ENCODE measurements at regions not wholly inside any gene's neighbourhood (a gene's known extent, or its start where the extent isn't known, plus 50 kb on each side); places are given as distances from the start of the nearest gene placed in this dataset.
"Not testable (repeated sequence)": the region's sequence is repeated elsewhere in the genome, so short reads cannot be mapped to it uniquely, and the experiment has no call there.

- no peak for DNase-seq
Measured at GRCh38 chr10:6863381-6863780, 283.3 kb upstream of the PRKCQ start.

DNA sequence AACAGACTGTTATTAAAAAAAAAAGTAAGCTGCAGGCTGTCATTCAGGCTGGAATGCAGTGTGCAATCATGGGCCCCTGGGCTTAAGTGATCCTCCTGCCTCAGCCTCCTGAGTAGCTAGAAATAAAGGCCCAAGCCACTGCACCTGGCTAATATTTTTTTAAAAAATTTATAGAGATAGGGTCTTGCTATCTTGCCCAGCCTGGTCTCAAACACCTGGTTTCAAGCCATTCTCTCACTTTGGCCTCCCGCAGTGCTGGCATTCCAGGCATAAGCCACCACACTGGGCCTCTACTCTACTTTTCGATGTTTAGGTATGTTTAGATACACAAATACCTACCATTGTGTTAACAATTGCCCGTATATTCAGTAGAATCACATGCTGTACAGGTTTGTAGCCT, 270.4 kb upstream of the PRKCQ start:
- DNase-seq, result no peak

DNA sequence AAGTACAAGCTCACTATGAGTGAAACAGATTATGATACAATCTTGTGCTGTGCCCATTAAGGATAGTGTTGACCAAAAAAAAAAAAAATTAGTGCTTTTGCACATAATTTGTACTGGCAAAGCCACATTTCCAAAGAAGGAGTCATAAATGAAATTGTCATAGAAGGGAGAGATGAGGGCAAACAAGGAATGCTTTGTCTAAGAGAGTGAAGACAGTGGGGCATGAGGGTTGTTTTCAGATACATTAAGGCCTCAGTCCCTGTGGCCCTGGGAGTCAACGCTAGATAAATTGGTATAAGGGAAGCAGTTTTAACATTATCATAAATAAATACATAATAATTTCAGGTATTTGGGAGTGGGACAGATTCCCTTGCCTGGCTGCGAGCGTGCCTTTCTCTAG, 267.5 kb upstream of the PRKCQ start:
- DNase-seq, result no peak

DNA sequence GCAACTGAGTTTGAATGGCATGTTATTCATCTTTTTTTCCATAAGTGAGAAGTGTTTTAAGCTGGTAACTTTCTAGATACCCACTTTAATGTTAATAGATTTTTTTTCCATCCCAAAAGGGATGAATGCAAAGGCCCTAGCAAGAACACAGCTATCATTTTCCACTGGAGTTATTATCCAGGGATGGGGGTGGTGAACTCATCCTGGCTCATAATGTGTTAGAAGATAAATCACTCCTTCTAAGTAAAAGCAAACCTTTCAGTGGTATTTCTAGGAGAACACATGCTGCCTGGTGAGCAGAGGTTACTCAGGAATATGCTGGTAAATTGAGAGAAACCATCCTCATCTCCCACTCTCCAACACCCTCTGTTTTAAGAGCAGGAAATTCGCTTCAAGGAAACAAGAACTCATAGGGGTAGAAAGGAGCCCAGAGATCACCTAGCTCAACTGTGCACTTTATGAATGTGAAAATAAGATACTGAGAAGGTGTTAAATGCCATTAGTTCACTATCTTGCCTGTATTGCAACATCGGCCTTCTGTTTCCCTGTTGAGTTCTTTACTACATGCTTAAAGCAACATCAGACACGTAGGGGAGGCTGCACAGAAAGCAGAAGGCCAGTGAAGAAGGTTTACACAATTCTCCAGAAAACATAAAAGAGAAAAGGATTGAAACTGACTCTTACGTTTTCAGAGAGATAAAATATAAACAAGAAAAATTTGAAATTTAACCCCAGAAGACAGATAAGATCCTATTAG, 264.0 kb upstream of the PRKCQ start:
- no peak for DNase-seq

DNA sequence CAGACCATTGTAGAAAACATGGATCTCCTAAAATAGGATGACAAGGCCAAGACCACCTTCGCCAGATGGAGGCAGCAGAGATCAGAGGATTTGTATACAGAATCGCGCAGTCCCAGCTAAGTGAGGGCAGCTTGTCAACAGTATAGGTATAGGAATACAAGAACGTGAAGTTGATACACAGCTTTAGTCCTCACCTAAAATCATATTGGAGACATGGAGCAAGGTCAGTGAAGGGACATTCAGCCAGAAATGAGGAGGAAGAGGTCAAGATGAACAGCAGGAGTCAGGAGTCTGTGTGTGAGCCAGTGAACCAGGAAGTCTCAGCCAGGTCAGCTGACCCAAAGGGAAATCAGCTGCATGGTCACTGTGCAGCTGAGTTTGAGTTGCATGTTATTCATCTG, 263.4 kb upstream of the PRKCQ start:
- no peak for DNase-seq

- DNase-seq, result no peak
Measured at GRCh38 chr10:6842722-6843121, 262.6 kb upstream of the PRKCQ start.

DNA sequence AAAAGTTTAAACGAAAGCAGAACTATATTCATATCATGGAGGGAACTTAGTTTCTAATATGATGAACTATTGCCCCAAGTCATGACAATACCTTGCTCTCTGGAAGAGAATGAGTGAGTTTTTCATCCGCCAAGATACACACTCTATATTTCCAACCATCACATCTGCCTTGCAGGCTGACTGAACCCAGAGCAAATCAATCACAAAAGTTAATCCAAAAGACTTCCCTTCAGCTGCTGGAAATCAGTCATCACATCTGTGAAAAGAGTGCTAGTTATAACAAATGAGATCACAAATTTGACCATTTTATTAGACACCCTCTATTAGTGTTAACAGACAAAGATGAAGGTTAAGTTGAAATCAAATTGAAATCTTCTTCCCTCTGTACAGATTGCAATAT, 261.7 kb upstream of the PRKCQ start:
- DNase-seq, result no peak

- no peak for DNase-seq
Measured at GRCh38 chr10:6840766-6841165, 260.7 kb upstream of the PRKCQ start.

DNA sequence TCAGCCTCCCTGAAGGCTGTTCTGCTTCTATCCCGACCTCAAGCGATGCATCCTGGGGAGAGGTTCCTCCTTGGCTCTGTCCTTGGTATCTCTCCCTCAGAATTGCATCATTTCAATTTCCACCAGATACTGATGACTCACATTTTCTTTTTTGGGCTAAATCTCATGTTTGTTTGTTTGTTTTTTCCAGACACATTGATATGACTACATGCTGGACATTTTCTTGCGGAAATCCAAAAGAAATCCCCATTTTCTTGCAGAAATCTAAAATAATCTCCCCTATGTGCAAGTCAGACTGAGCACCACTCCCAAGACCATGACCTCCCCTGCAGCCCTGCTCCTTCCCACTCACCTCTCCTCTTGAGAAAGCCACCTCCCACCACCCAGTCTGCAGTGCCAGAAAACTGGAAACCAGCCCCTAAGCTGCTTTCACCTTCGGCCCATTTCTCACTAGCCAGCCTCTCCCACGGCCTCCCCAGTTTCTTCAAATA, 260.2 kb upstream of the PRKCQ start:
- DNase-seq, result no peak

DNA sequence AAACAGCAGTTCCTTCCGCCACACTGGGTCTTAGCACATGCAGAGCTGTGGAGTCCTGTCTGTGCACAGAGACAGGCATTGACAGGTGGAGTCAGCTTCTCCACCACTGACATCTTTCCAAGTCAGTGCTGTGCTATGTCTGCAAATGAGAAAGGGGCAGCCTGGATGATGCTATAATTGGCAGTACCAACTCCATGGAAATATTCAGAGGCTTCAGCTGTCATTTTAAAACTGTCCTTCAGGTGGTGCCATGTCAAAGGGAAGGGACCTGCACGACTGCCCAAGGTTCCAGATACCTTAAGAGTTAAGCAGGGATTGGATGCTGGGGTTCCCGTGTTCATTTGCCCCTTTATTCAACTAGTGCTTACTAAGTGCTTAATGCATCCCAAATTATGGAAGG, 258.0 kb upstream of the PRKCQ start:
- DNase-seq, result no peak

DNA sequence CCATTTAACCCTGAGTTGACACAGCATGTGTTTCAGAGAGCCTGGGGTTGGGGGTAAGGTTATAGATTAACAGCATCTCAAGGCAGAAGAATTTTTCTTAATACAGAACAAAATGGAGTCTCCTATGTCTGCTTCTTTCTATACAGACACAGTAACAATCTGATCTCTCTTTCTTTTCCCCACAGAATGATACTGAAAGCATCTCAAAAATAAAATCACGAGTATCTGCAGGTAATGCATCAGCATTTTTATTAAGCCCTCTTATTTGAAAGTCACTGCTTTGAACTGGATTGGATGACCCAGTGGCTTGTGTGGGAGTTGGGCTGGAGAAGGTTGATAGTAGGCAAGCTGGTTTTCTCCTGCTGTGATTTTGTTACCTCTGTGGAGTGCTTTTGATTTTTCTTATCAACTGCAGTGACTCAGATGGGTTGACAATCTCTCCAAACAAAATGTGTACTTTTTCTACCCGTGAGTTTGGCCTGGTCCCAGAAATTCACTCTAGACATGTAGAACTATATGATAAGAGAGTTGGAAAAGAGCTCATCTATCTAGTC, 253.5 kb upstream of the PRKCQ start:
- DNase-seq, result no peak

GRCh38 chr10:6830981-6831380, 250.9 kb upstream of the PRKCQ start:
- not testable (repeated sequence) for DNase-seq

DNA sequence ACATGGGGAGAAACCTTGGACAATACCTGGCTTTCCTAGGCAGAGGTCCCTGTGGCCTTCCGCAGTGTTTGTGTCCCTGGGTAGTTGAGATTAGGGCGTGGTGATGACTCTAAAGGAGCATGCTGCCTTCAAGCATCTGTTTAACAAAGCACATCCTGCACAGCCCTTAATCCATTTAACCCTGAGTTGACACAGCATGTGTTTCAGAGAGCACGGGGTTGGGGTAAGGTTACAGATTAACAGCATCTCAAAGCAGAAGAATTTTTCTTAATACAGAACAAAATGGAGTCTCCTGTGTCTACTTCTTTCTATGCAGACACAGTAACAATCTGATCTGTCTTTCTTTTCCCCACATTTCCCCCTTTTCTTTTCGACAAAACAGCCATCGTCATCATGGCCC, 244.7 kb upstream of the PRKCQ start:
- DNase-seq, result not testable (repeated sequence)

GRCh38 chr10:6823770-6824169, 243.7 kb upstream of the PRKCQ start:
- DNase-seq, result no peak

- no peak for DNase-seq
Measured at GRCh38 chr10:6819301-6819700, 239.2 kb upstream of the PRKCQ start.

GRCh38 chr10:6817770-6818169, 237.7 kb upstream of the PRKCQ start:
- DNase-seq, result no peak

DNA sequence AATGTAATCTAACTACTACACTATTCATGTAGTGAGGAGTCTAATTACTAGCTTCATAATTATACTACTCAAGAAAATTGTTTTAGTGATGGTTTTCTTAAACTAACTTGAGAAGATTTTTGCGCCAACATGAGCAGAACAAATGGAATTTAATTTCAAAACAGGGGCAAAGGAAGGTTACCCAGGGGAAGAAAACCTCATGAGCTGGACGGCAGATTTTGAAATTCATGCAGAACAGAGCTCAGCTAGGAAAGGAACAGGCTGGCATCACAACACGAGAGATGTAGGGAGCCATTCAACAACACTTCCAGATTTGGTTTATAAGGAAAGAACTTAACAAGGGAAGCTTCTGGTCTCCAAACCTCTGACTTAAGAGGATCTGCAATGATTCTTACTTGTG, 235.3 kb upstream of the PRKCQ start:
- no peak for DNase-seq

GRCh38 chr10:6813856-6814255, 233.8 kb upstream of the PRKCQ start:
- no peak for DNase-seq

GRCh38 chr10:6813306-6813705, 233.2 kb upstream of the PRKCQ start:
- DNase-seq, result no peak

DNA sequence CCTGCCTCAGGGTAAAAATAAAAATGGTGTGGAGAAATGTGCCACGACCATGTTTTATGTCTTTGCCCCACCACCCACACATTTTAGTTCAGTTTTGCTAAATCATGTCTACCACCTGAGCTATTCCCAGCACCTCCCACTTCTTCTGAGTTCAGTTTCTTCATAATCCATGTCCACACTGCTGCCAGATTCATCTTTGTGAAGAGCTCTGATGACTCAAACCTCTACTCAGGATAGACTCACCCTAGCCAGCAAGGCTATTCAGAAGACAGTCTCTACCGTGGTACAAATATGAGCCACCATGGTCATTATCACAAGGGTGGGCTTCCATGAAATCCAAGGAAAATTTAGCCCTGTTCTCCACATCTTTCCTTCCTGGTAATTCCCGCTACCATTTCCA, 231.1 kb upstream of the PRKCQ start:
- no peak for DNase-seq

- no peak for DNase-seq
Measured at GRCh38 chr10:6803427-6803783, 223.3 kb upstream of the PRKCQ start.

DNA sequence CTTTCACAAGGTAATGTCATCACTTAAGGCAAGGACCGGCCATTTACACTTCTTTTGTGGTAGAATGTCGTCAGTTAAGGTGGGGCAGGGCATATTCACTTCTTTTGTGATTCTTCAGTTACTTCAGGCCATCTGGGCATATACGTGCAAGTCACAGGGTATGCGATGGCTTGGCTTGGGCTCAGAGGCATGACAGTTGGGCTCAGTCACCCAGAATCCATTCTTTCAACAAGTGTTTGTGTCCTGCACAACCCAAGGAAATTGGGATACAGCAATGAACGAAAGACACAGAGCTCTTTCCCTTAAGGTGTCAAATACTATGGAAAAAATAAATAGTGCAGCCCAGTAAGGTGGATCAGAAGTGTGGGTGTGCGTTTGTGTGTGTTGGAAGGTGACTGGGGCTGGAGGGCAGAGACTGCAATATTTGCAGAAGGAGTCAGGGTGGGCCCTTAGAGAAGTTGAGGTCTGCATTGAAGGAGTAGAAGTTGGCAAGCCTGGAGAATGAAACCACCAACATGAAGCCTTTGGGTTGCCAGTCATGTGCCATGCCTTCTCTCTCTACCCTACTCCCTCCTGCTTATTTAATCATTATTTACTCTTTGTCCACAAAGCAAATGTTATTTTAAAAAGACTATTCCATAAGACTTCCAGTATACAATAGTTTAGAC, 222.8 kb upstream of the PRKCQ start:
- DNase-seq, result no peak

DNA sequence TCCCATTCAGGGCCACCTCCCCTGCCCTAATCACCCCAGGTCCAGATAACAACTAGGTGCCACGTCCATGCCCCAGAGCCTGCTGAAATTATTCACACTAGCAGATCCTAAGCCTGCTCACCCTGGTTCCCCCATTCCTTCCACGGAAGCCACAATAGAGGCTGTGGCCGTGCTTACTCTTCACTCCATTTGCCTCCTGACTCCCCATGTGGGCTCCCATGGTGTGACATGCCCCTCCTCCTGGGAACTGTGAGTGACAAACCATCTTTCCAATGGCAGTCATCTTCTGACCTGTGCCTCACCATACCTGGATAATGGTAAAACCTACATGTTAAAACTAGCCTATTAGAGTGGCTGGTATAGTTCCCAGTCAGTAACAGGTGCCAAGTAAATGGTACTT, 216.2 kb upstream of the PRKCQ start:
- no peak for DNase-seq

- no peak for DNase-seq
Measured at GRCh38 chr10:6795541-6795940, 215.5 kb upstream of the PRKCQ start.

DNA sequence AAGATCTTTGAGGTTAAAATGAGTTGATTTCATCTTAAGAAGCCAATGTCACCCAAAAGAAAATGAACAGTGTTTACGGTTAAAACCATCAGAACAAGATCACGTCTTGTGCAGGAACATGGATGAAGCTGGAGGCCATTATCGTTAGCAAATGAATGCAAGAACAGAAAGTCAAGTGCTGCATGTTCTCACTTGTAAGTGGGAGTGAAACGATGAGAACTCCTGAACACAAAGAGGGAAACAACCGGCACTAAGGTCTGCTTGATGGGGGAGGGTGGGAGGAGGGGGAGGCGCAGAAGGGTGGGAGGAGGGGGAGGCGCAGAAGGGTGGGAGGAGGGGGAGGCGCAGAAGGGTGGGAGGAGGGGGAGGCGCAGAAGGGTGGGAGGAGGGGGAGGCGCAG, 214.8 kb upstream of the PRKCQ start:
- DNase-seq, result not testable (repeated sequence)

Data from NCI-H187 treated with DMSO at 0.1 percent for 48 hours (cell line).